AG04449 (cell line): ENCODE measurements at regions not wholly inside any gene's neighbourhood (a gene's known extent, or its start where the extent isn't known, plus 50 kb on each side); places are given as distances from the start of the nearest gene placed in this dataset.

Experiments
- CTCF ChIA-PET: fragments of 350-600 bp; formaldehyde crosslinking; extraction: SDS; loops from one replicate; lab custom pipeline; 2021; ENCODE audit warnings: antibody characterized with exemption; lab: Yijun Ruan, JAX
- POLR2A ChIA-PET: fragments of 400-600, 350-600 bp; formaldehyde crosslinking; extraction: SDS; loops from one replicate; lab custom pipeline; 2020; ENCODE audit warnings: antibody characterized with exemption, inconsistent platforms; lab: Yijun Ruan, JAX
- DNase-seq: peaks from one replicate; pipeline ENCODE4 v3.0.0-alpha.2; 2010; ENCODE audit warnings: low read depth, low spot score
- H3K4me3 ChIP-seq: 2 replicates; pipeline ENCODE4 v1.5.1; 2011; ENCODE audit warnings: low read depth, mild to moderate bottlenecking, control low read depth, low read length
- TF ChIP-seq, protein P1 (sequence below): IDR thresholded peaks from one replicate; pipeline ENCODE4 v1.5.1; 2011; ENCODE audit warnings: mild to moderate bottlenecking, moderate library complexity, low read length, control low read depth, inconsistent platforms; ENCODE audit not compliant: insufficient read depth; ENCODE audit errors: missing control alignments

- ChIA-PET POLR2A (no interaction called here), CTCF (no interaction called here)
- no peak overlapping the region for H3K4me3 ChIP-seq
- TF ChIP-seq, protein P1, sequence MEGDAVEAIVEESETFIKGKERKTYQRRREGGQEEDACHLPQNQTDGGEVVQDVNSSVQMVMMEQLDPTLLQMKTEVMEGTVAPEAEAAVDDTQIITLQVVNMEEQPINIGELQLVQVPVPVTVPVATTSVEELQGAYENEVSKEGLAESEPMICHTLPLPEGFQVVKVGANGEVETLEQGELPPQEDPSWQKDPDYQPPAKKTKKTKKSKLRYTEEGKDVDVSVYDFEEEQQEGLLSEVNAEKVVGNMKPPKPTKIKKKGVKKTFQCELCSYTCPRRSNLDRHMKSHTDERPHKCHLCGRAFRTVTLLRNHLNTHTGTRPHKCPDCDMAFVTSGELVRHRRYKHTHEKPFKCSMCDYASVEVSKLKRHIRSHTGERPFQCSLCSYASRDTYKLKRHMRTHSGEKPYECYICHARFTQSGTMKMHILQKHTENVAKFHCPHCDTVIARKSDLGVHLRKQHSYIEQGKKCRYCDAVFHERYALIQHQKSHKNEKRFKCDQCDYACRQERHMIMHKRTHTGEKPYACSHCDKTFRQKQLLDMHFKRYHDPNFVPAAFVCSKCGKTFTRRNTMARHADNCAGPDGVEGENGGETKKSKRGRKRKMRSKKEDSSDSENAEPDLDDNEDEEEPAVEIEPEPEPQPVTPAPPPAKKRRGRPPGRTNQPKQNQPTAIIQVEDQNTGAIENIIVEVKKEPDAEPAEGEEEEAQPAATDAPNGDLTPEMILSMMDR = no peak
- DNase-seq = no peak
Observed at GRCh38 chr5:107771926-107772325, 101.2 kb upstream of the EFNA5 start.

DNA sequence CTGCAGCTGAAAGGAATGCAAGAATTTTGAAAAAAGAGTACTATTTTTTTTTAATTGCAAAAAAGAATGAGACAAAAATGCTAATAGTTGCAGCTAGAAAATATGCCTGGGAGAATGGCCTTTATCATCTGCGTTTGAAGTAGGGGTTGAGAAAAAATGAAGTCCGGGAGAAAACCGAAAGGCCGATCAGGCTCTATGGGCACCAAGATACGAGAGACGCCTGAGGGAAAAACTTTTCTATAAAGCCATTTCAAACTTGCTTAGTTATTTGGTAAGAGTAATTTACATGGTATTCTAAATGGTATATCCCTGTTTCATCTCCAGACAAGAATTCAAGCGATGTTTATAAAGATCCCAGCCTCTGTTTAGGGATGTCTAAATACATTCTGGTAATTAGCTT, 99.3 kb upstream of the EFNA5 start:
- DNase-seq = no peak
- H3K4me3 ChIP-seq = no peak overlapping the region
- TF ChIP-seq, protein P1 = no peak
- ChIA-PET CTCF (no interaction called here), POLR2A (no interaction called here)

DNA sequence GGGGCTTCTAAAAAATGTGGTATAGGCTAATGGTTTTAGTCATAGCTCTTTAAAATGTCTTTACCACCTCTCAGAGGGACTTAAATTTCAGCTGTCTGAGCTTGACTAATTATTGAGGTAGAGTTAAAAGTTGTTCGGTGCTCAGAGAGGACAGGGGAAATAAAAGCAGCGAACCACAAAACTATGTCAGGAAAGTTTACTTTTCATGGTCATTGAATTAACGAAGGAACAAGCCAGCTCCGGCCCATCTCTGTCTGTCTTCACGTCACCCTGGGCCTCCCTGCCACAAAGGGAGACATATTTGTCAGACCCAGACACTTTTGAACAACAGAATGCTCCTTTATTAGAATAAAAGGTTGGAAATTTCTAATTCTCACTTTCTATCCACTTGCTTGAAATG, 98.8 kb upstream of the EFNA5 start:
- no peak overlapping the region for H3K4me3 ChIP-seq
- no peak for DNase-seq
- POLR2A ChIA-PET = no interaction called here
- TF ChIP-seq, protein P1 = no peak
- CTCF ChIA-PET = no interaction called here

GRCh38 chr5:107766972-107767371, 96.2 kb upstream of the EFNA5 start:
- TF ChIP-seq, protein P1 = no peak
- POLR2A ChIA-PET = interaction anchor here (1.2 kb wide), 1 partner anchor 22 kb away, joined by 3 read pairs; no protein-coding TSS in a partner anchor
- H3K4me3 ChIP-seq = no peak overlapping the region
- CTCF ChIA-PET = no interaction called here
- no peak for DNase-seq

DNA sequence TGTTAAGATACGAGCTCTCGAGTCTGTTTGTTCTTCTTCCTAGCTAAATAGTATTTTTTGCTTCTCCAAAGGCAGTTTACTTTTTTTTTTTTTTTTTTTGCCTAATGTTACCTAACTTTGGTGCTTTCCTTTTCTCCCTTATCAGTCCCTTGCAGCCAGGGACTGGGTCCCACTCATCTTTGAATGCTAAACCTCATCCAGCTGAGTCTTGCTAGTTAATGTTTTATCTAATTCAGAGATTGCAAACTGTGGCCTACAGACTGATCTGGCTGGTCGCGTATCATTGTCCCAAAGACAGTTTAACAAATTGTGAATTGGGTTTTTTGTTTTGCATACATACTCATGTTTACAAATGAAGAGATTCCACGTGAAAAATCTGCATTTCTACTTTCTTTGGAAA, 95.7 kb upstream of the EFNA5 start:
- TF ChIP-seq, protein P1 = no peak
- H3K4me3 ChIP-seq = no peak overlapping the region
- CTCF ChIA-PET = no interaction called here
- no peak for DNase-seq
- POLR2A ChIA-PET = interaction anchor here (0.7 to 1.2 kb wide), 2 partner anchors 22 to 23 kb away, joined by 3 read pairs; no protein-coding TSS in a partner anchor

GRCh38 chr5:107765805-107766063, 95.0 kb upstream of the EFNA5 start:
- ChIA-PET POLR2A (interaction anchor here (0.7 to 1.2 kb wide), 2 partner anchors 21 to 24 kb away, joined by 3 read pairs; no protein-coding TSS in a partner anchor), CTCF (no interaction called here)
- no peak for DNase-seq
- no peak overlapping the region for H3K4me3 ChIP-seq
- TF ChIP-seq, protein P1 = no peak
